ENCODE measurements at regions not wholly inside any gene's neighbourhood (a gene's known extent, or its start where the extent isn't known, plus 50 kb on each side); places are given as distances from the start of the nearest gene placed in this dataset.

GRCh38 chr10:29127037-29127700, 161.7 kb upstream of the LYZL1 start:
- intact Hi-C loops (cut with DNase I) = loop anchor here in 2 of 10 donors (10.0 kb wide), 1 partner anchor 462 kb away; no protein-coding TSS in a partner anchor
- 53 to 61% (median 59%) methylated on average over 7 of the region's 7 CpGs for WGBS, 4 donors
- peaks cover 0 to 5% (median 0%) of the 10 kb centered on the region in 9 donors for H3K27me3 ChIP-seq

GRCh38 chr10:29127731-29128130, 161.1 kb upstream of the LYZL1 start:
- intact Hi-C loops (cut with DNase I) = loop anchor here in 2 of 10 donors (10.0 kb wide), 1 partner anchor 463 kb away; no protein-coding TSS in a partner anchor

More at GRCh38 chr10:29127037-29127700, 161.7 kb upstream of the LYZL1 start:
- ATAC-seq = no peak
- Histone ChIP-seq H3K27ac (no peak overlapping the region), H3K36me3 (no peaks in the 10 kb centered on the region), H3K4me1 (peaks cover 0 to 8% (median 3%) of the 10 kb centered on the region in 12 donors), H3K9me3 (no peaks in the 10 kb centered on the region), H3K4me3 (no peak overlapping the region)
- TF ChIP-seq POLR2A (IDR thresholded peaks at IDR 0.05) = no peak
- no peak for TF ChIP-seq CTCF (IDR thresholded peaks at IDR 0.05)
- no peak for DNase-seq

GRCh38 chr10:29130190-29130673, 158.6 kb upstream of the LYZL1 start:
- ATAC-seq (no peak), DNase-seq (no peak)
- TF ChIP-seq POLR2A (IDR thresholded peaks at IDR 0.05) (no peak), CTCF (IDR thresholded peaks at IDR 0.05) (peak; percentile 39 to 65 (median 56))
- H3K27ac ChIP-seq = no peak overlapping the region
- 29 to 56% (median 39%) methylated on average over 1 of the region's 1 CpG for WGBS, 4 donors
- no peak overlapping the region for H3K4me3 ChIP-seq
- intact Hi-C loops (cut with DNase I) = loop anchor here in 9 of 10 donors (2.0 to 10.0 kb wide), 6 partner anchors 165 to 468 kb away; partner anchors contain the start of gene BAMBI (in 5 of the 9)
- H3K4me1 ChIP-seq = peaks cover 0 to 17% (median 4%) of the 10 kb centered on the region in 12 donors
- H3K9me3 ChIP-seq = no peaks in the 10 kb centered on the region
- H3K27me3 ChIP-seq = peaks cover 0 to 5% (median 0%) of the 10 kb centered on the region in 9 donors
- no peaks in the 10 kb centered on the region for H3K36me3 ChIP-seq

More at GRCh38 chr10:29127731-29128130, 161.1 kb upstream of the LYZL1 start:
- Histone ChIP-seq H3K4me1 (peaks cover 0 to 13% (median 4%) of the 10 kb centered on the region in 12 donors), H3K9me3 (no peaks in the 10 kb centered on the region), H3K27me3 (peaks cover 0 to 5% (median 0%) of the 10 kb centered on the region in 9 donors), H3K36me3 (no peaks in the 10 kb centered on the region), H3K27ac (no peak overlapping the region), H3K4me3 (no peak overlapping the region)
- DNase-seq = no peak
- WGBS, 4 donors = 52 to 78% (median 68%) methylated on average over 3 of the region's 3 CpGs
- no peak for TF ChIP-seq CTCF (IDR thresholded peaks at IDR 0.05)
- ATAC-seq = no peak

- peak overlapping the region in 6 of 12 donors; percentile 8 to 31 (median 18) for H3K27ac ChIP-seq
- no peaks in the 10 kb centered on the region for H3K9me3 ChIP-seq
- WGBS, 4 donors = 28 to 52% (median 40%) methylated on average over 12 of the region's 12 CpGs
- no peaks in the 10 kb centered on the region for H3K36me3 ChIP-seq
- no peak overlapping the region for H3K4me3 ChIP-seq
- H3K4me1 ChIP-seq = peaks cover 0 to 17% (median 4%) of the 10 kb centered on the region in 12 donors
- intact Hi-C loops (cut with DNase I) = loop anchor here in 9 of 10 donors (2.0 to 10.0 kb wide), 6 partner anchors 163 to 470 kb away; partner anchors contain the start of gene BAMBI (in 5 of the 9)
- peak in 4 of 5 donors; percentile 16 to 64 (median 38) for DNase-seq
- no peak for TF ChIP-seq CTCF (IDR thresholded peaks at IDR 0.05)
- no peak for TF ChIP-seq POLR2A (IDR thresholded peaks at IDR 0.05)
- peak in 3 of 4 donors; percentile 72 to 86 (median 76) for ATAC-seq
- peaks cover 0 to 2% (median 0%) of the 10 kb centered on the region in 9 donors for H3K27me3 ChIP-seq
These were observed 156.8 kb upstream of the LYZL1 start for GRCh38 chr10:29131952-29132547.

Measured in heart left ventricle (tissue), 16 donors.